PC-9 (cell line): ENCODE measurements at regions not wholly inside any gene's neighbourhood (a gene's known extent, or its start where the extent isn't known, plus 50 kb on each side); places are given as distances from the start of the nearest gene placed in this dataset.
"Not testable (repeated sequence)": the region's sequence is repeated elsewhere in the genome, so short reads cannot be mapped to it uniquely, and the experiment has no call there.

ENCODE experiments used
- BruUV-seq: library from RNA; stranded (reverse); fragments of 400-500 nt; replicated peaks from 2 replicates; lab custom pipeline; 2021; lab: Mats Ljungman, UMichigan
- CTCF ChIA-PET: fragments of 300-600 bp; sonication (Branson Sonifier 250); formaldehyde crosslinking; loops from one replicate; lab custom pipeline; 2022; ENCODE audit warnings: antibody characterized with exemption; lab: Charles Lee
- POLR2A ChIA-PET: fragments of 300-600 bp; sonication (Branson Sonifier 250); formaldehyde crosslinking; loops from one replicate; lab custom pipeline; 2022; ENCODE audit warnings: antibody characterized with exemption; ENCODE audit not compliant: unreplicated experiment; lab: Charles Lee
- DNase-seq, 2 experiments: peaks; one replicate each; pipeline versions ENCODE4 v3.0.0 to v3.0.0-alpha.2; 2015 to 2022; ENCODE audit warnings: mixed read lengths in 1 of 2
- H2AFZ ChIP-seq: fragments of 200-600 bp; sonication (generic); 2 replicates; pipeline ENCODE4 v1.8.1; 2017; ENCODE audit warnings: antibody characterized with exemption
- H3F3A ChIP-seq: fragments of 200-600 bp; sonication (generic); 2 replicates; pipeline ENCODE4 v1.8.1; 2017; ENCODE audit warnings: antibody characterized with exemption, mild to moderate bottlenecking, low read depth; ENCODE audit not compliant: insufficient read depth
- H3K27ac ChIP-seq: fragments of 200-600 bp; sonication (generic); 2 replicates; pipeline ENCODE4 v1.6.1; 2016; ENCODE audit warnings: mixed run types
- H3K27me3 ChIP-seq: fragments of 200-600 bp; sonication (generic); 2 replicates; pipeline ENCODE4 v1.6.1; 2016; ENCODE audit warnings: low read depth, mixed run types; ENCODE audit not compliant: insufficient read depth
- H3K36me3 ChIP-seq: fragments of 200-600 bp; sonication (generic); 2 replicates; pipeline ENCODE4 v1.6.1; 2016; ENCODE audit warnings: low read depth, mixed run types
- H3K4me1 ChIP-seq: fragments of 200-600 bp; sonication (generic); replicated peaks from 2 replicates; pipeline ENCODE4 v1.6.1; 2016; ENCODE audit warnings: mixed run types; ENCODE audit not compliant: insufficient read depth
- H3K4me2 ChIP-seq: fragments of 200-600 bp; sonication (generic); 2 replicates; pipeline ENCODE4 v1.6.1; 2017; ENCODE audit warnings: mixed run types
- H3K4me3 ChIP-seq: fragments of 200-600 bp; sonication (generic); 2 replicates; pipeline ENCODE4 v1.6.1; 2016; ENCODE audit warnings: mixed run types
- H3K79me2 ChIP-seq: fragments of 200-600 bp; sonication (generic); 2 replicates; pipeline ENCODE4 v1.6.1; 2017; ENCODE audit warnings: low read depth, mixed run types
- H3K9me2 ChIP-seq: fragments of 200-600 bp; sonication (generic); 2 replicates; pipeline ENCODE4 v1.8.1; 2017; ENCODE audit warnings: mild to moderate bottlenecking; ENCODE audit not compliant: insufficient read depth
- H3K9me3 ChIP-seq: fragments of 200-600 bp; sonication (generic); 2 replicates; pipeline ENCODE4 v1.8.1; 2016; ENCODE audit warnings: low read depth; ENCODE audit not compliant: insufficient read depth
- H4K20me1 ChIP-seq: fragments of 200-600 bp; sonication (generic); 2 replicates; pipeline ENCODE4 v1.8.1; 2017; ENCODE audit not compliant: insufficient read depth
- EZH2 ChIP-seq: fragments of 200-600 bp; sonication (generic); IDR thresholded peaks from 2 replicates; pipeline ENCODE4 v1.8.0; 2017; ENCODE audit warnings: antibody characterized with exemption, low read depth
- intact Hi-C: fragments of 100-400 bp; cut with micrococcal nuclease; formaldehyde crosslinking; loops from one replicate; pipeline ENCODE4 v1.10.0; 2022; ENCODE audit not compliant: unreplicated experiment
- TF ChIP-seq, protein P1 (sequence below): fragments of 200-600 bp; sonication (generic); conservative IDR thresholded peaks from 2 replicates; pipeline ENCODE4 v1.6.1; 2017; ENCODE audit warnings: mixed run types, antibody characterized with exemption, mild to moderate bottlenecking, moderate library complexity

DNA sequence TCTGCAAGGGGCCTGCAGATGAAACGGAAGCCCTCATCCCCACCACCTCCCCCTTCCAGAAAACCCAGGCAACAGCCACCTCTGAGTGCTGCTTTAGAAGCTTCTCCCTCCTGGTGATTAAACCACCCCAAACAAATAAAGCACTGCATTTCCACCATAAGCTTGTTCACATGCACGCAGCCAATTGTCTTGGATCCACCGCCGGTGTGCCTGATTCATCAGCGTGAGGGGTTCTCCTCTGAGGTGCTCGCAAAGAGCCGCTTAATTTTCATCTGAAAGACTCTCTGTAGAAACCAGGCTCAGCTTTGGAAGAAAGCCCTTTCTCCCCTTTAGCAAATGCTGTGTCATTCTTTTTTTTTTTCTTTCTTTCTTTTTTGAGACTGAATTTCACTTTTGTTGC, 155.2 kb upstream of the EEF2KMT start:
- intact Hi-C loops = no loop called here
- Histone ChIP-seq H3K4me3 (no peak overlapping the region), H2AFZ (no peak overlapping the region), H3K9me3 (no peaks in the 10 kb centered on the region), H3K9me2 (no peaks in the 10 kb centered on the region), H3K27me3 (peaks cover 21% of the 10 kb centered on the region; the same call in 1 of the 2 replicates), H3K79me2 (no peaks in the 10 kb centered on the region), H3F3A (no peaks in the 10 kb centered on the region), H4K20me1 (no peaks in the 10 kb centered on the region), H3K36me3 (no peaks in the 10 kb centered on the region), H3K4me2 (no peak overlapping the region), H3K27ac (no peak overlapping the region), H3K4me1 (no peaks in the 10 kb centered on the region)
- ChIA-PET CTCF (no interaction called here), POLR2A (no interaction called here)
- BruUV-seq = no TSS peak
- TF ChIP-seq, protein P1, sequence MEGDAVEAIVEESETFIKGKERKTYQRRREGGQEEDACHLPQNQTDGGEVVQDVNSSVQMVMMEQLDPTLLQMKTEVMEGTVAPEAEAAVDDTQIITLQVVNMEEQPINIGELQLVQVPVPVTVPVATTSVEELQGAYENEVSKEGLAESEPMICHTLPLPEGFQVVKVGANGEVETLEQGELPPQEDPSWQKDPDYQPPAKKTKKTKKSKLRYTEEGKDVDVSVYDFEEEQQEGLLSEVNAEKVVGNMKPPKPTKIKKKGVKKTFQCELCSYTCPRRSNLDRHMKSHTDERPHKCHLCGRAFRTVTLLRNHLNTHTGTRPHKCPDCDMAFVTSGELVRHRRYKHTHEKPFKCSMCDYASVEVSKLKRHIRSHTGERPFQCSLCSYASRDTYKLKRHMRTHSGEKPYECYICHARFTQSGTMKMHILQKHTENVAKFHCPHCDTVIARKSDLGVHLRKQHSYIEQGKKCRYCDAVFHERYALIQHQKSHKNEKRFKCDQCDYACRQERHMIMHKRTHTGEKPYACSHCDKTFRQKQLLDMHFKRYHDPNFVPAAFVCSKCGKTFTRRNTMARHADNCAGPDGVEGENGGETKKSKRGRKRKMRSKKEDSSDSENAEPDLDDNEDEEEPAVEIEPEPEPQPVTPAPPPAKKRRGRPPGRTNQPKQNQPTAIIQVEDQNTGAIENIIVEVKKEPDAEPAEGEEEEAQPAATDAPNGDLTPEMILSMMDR = no peak
- no peak for TF ChIP-seq EZH2
- DNase-seq = no peak

DNA sequence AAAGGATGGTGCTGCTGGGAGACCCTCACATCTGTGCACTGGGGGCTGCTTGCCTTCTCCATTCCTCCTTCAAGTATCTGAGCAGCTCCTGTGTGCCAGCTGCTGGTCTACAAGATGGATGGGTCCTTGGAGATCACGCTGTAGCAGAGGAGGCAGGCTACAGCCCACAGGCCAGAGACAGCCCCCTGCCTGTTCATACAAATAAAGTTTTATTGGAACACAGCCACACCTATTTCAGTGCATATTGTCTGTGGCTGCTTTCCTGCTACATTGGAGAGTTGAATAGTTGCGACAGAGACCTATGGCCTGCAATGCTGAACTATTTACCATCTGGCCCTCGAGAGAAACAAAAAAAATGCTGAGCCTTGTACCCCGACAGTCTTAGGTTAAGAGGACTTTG, 149.8 kb upstream of the EEF2KMT start:
- POLR2A ChIA-PET, CTCF ChIA-PET, H3K9me3 ChIP-seq, H3F3A ChIP-seq, H3K4me1 ChIP-seq, H4K20me1 ChIP-seq, H3K79me2 ChIP-seq, H3K4me3 ChIP-seq, H2AFZ ChIP-seq, H3K9me2 ChIP-seq, H3K4me2 ChIP-seq, H3K36me3 ChIP-seq, intact Hi-C loops, H3K27ac ChIP-seq, BruUV-seq, DNase-seq: not testable (repeated sequence)
- H3K27me3 ChIP-seq = peaks cover 23% of the 10 kb centered on the region; the same call in 1 of the 2 replicates

DNA sequence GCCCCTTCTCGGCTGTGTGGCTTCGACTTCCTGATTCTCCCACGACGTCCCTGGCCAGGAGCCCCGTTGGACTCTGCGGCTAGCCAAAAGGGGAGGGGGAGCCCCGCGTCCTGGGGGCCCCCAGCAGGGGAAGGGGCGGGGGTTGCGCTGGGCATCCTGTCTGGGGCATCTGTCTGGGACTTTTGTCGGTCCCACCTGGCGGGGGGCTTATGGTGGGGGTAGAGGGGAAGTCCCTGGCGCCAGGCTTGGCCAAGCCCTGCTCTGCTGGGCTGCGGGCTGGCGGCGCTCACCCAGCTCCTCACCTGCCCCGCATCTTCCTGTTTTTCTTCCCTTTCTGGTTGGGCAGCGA, 142.7 kb upstream of the EEF2KMT start:
- peaks cover 34% of the 10 kb centered on the region for H3K27me3 ChIP-seq
- H3K4me3 ChIP-seq, DNase-seq, H3K4me1 ChIP-seq, H3K79me2 ChIP-seq, intact Hi-C loops, H3K27ac ChIP-seq, H3K4me2 ChIP-seq, H2AFZ ChIP-seq, H3K9me2 ChIP-seq, H3K36me3 ChIP-seq, POLR2A ChIA-PET, CTCF ChIA-PET, BruUV-seq, H3F3A ChIP-seq, H3K9me3 ChIP-seq, H4K20me1 ChIP-seq: not testable (repeated sequence)

DNA sequence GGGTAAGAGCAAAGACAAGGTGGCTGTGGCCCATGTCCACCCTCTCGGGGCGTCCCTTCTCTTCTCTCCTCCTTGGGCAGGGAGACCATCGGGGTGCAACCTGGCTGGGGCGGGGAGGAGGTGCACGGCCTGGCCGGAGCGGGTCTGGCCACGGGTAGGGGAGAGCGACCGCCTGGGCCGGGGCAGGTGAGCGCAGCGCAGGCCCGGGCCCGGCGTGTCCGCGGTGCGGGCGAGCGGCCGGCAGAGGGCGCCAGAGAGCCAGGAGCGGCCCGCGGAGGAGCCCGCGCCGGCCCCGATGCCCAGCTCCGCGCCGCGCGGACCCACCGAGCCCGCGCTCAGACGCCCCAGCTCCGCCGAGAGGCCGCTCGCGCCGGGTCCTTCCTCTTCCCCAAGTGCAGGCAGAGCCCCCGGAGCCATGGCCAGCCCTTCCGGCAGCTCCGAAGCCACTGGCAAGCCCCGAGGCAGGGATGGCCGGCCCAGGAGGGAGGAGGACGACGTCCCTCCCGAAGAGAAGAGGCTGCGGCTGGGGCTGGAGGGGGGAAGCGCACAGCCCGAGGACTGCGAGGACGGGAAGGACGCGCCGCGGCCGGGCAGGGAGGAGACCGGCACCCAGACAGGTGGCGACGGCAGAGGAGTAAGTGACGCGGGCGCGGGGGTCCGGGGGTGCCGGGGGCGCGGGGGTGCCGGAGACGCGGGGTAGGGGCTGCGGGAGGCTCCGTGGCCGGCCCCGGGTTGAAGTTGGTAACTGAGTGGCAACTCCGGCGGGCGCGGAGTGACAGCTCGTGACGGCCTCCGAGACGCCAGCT, 142.1 kb upstream of the EEF2KMT start:
- H3K9me3 ChIP-seq, H3K4me1 ChIP-seq, H4K20me1 ChIP-seq, H3K9me2 ChIP-seq, H3F3A ChIP-seq, H3K4me2 ChIP-seq, BruUV-seq, H3K79me2 ChIP-seq, H2AFZ ChIP-seq, H3K36me3 ChIP-seq, POLR2A ChIA-PET, H3K4me3 ChIP-seq, H3K27ac ChIP-seq: not testable (repeated sequence)
- H3K27me3 ChIP-seq = peaks cover 37% of the 10 kb centered on the region
- intact Hi-C loops = loop anchor here (5.0 kb wide), 1 partner anchor 1403 kb away; no protein-coding TSS in a partner anchor
- DNase-seq = peak in 1 of 2 experiments; percentile 59
- CTCF ChIA-PET = interaction anchor here (0.6 kb wide), 1 partner anchor 31 kb away, joined by 3 read pairs; no protein-coding TSS in a partner anchor
- TF ChIP-seq, protein P1 = peak; percentile 24; the same call in 1 of the 2 replicates
